ENCODE measurements at regions not wholly inside any gene's neighbourhood (a gene's known extent, or its start where the extent isn't known, plus 50 kb on each side); places are given as distances from the start of the nearest gene placed in this dataset.
"Not testable (repeated sequence)": the region's sequence is repeated elsewhere in the genome, so short reads cannot be mapped to it uniquely, and the experiment has no call there.

GRCh38 chr2:239593455-239593854 is 192.6 kb upstream of the HDAC4 start:
- no peak overlapping the region for H3K4me3 ChIP-seq
- no peak for TF ChIP-seq POLR2AphosphoS5 (IDR thresholded peaks at IDR 0.05)
- TF ChIP-seq, protein P1, sequence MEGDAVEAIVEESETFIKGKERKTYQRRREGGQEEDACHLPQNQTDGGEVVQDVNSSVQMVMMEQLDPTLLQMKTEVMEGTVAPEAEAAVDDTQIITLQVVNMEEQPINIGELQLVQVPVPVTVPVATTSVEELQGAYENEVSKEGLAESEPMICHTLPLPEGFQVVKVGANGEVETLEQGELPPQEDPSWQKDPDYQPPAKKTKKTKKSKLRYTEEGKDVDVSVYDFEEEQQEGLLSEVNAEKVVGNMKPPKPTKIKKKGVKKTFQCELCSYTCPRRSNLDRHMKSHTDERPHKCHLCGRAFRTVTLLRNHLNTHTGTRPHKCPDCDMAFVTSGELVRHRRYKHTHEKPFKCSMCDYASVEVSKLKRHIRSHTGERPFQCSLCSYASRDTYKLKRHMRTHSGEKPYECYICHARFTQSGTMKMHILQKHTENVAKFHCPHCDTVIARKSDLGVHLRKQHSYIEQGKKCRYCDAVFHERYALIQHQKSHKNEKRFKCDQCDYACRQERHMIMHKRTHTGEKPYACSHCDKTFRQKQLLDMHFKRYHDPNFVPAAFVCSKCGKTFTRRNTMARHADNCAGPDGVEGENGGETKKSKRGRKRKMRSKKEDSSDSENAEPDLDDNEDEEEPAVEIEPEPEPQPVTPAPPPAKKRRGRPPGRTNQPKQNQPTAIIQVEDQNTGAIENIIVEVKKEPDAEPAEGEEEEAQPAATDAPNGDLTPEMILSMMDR (IDR thresholded peaks at IDR 0.05) = no peak
- TF ChIP-seq POLR2A (IDR thresholded peaks at IDR 0.05) = no peak
- no peak for TF ChIP-seq EP300 (IDR thresholded peaks at IDR 0.05)
- no peaks in the 10 kb centered on the region for H3K4me1 ChIP-seq
- peaks cover 0 to 3% (median 0%) of the 10 kb centered on the region in 3 donors for H3K27me3 ChIP-seq
- H3K36me3 ChIP-seq = no peaks in the 10 kb centered on the region
- intact Hi-C loops (cut with DNase I; ENCODE audit: low total_unique reads) = no loop called here
- no peak for DNase-seq
- peaks cover 0 to 6% (median 0%) of the 10 kb centered on the region in 4 donors for H3K9me3 ChIP-seq
- no peak overlapping the region for H3K27ac ChIP-seq
- 82 to 95% (median 92%) methylated on average over 6 of the region's 6 CpGs for WGBS, 5 donors

DNA sequence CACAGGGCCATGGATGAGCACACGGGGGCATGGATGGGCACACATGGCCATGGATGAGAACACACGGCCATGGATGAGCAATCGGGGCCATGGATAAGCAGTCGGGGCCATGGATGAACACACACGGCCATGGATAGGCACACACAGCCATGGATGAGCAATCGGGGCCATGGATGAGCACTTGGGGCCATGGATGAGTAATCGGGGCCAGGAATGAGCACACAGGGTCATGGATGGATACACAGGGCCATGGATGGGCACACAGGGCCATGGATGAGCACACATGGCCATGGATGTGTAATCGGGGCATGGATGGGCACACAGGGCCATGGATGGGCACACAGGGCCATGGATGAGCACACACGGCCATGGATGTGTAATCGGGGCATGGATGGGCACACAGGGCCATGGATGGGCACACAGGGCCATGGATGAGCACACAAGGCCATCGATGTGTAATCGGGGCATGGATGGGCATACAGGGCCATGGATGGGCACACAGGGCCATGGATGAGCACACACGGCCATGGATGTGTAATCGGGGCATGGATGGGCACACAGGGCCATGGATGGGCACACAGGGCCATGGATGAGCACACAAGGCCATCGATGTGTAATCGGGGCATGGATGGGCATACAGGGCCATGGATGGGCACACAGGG is 191.9 kb upstream of the HDAC4 start:
- intact Hi-C loops (cut with DNase I; ENCODE audit: low total_unique reads); H3K27ac ChIP-seq; H3K36me3 ChIP-seq; H3K4me1 ChIP-seq; H3K4me3 ChIP-seq; H3K9me3 ChIP-seq; DNase-seq: not testable (repeated sequence)
- 86 to 92% (median 90%) methylated on average over 8 to 16 of the region's 16 CpGs for WGBS, 5 donors
- peaks cover 0 to 10% (median 0%) of the 10 kb centered on the region in 3 donors for H3K27me3 ChIP-seq

DNA sequence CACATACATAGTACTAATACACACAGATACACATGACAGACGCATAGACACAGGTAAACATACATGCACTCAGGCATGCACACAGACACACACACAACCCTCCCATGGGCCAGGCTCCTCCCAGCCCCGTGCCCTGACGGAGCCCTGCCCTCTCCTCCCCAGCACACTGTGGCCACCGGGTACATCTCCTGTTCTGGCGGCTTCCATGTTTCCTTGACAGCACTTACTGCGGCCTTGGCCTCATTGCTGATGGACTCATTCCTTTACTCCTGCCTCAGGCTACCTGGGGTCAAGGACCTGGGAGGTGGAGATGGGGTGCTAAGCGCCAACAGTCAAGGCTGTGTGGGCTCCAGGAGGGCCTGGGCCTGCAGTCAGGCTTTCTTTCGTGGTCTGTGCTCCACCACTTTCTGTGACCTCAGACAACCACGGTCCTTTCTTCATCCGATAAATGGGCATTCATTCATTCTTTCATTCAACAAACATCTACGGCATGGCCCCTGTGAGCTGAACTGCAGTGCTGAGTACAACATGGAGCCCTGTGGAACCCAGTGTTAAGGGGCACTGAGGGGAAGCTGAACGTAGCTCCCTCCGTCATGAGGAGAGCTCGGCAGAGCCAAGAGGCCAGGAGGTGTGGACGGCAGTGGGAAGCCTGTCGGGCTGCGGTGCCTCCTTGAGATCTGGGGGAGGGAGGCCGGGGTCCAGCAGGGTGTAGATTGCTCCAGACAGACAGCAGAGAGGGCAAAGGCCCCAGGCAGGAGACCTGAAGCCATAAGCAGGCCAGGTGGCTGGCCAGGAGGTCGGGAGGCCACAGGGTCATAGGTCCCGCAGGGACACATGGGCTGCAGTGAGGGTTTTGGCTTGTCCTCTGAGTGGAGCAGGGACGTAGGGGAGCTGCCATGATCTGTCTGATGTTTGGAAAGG is 190.4 kb upstream of the HDAC4 start:
- Histone ChIP-seq H3K4me3 (no peak overlapping the region), H3K9me3 (peaks cover 0 to 6% (median 0%) of the 10 kb centered on the region in 4 donors), H3K27ac (no peak overlapping the region), H3K36me3 (no peaks in the 10 kb centered on the region), H3K27me3 (peaks cover 0 to 23% (median 0%) of the 10 kb centered on the region in 3 donors), H3K4me1 (no peaks in the 10 kb centered on the region)
- TF ChIP-seq POLR2A (IDR thresholded peaks at IDR 0.05) (no peak), POLR2AphosphoS5 (IDR thresholded peaks at IDR 0.05) (no peak), EP300 (IDR thresholded peaks at IDR 0.05) (no peak)
- TF ChIP-seq, protein P1 (IDR thresholded peaks at IDR 0.05) = no peak
- no peak for DNase-seq
- WGBS, 5 donors = 90 to 94% (median 91%) methylated on average over 18 to 21 of the region's 21 CpGs
- intact Hi-C loops (cut with DNase I; ENCODE audit: low total_unique reads) = no loop called here

GRCh38 chr2:239590276-239590675 is 189.5 kb upstream of the HDAC4 start:
- Histone ChIP-seq H3K27ac (no peak overlapping the region), H3K36me3 (no peaks in the 10 kb centered on the region), H3K4me1 (no peaks in the 10 kb centered on the region), H3K9me3 (peaks cover 0 to 6% (median 0%) of the 10 kb centered on the region in 4 donors), H3K4me3 (no peak overlapping the region), H3K27me3 (peaks cover 0 to 27% (median 0%) of the 10 kb centered on the region in 3 donors)
- DNase-seq = no peak
- TF ChIP-seq, protein P1 (IDR thresholded peaks at IDR 0.05) = no peak
- WGBS, 5 donors = 72 to 88% (median 77%) methylated on average over 4 to 5 of the region's 5 CpGs
- intact Hi-C loops (cut with DNase I; ENCODE audit: low total_unique reads) = no loop called here

Measured in stomach (tissue), 8 donors.